ENCODE measurements at regions not wholly inside any gene's neighbourhood (a gene's known extent, or its start where the extent isn't known, plus 50 kb on each side); places are given as distances from the start of the nearest gene placed in this dataset.

- TF ChIP-seq CTCF (IDR thresholded peaks at IDR 0.05 in 8 of 11, conservative IDR thresholded peaks at IDR 0.05 in 3 of 11) (no peak), POLR2AphosphoS5 (IDR thresholded peaks at IDR 0.05) (no peak), POLR2A (IDR thresholded peaks at IDR 0.05) (no peak)
These were observed 264.2 kb downstream of the IRX2 start for GRCh38 chr5:2487152-2487763.

Data from spleen (tissue), 7 donors.